ENCODE measurements at regions not wholly inside any gene's neighbourhood (a gene's known extent, or its start where the extent isn't known, plus 50 kb on each side); places are given as distances from the start of the nearest gene placed in this dataset.
A peak's percentile ranks its signal among the peaks of the same experiment; 100 is the strongest.

DNA sequence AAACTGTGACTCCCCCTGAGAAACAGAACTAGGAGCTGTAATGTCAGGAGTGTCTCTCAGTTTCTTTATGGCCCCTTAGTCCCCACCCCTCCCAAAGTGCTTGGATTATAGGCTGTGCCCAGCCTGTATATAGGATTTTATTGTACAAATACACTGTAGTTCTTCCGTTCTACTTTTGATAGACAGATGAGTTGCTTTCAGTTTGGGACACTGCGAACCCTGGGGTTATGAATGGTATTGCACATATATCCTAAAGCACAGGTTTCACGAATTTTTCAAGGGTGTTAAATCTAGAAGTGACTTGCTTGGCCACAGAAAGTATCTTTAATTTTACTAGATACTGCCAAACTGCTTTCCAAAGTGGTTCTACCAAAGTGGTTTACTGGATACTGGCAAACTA, 152.9 kb upstream of the ATXN1 start:
- Mint-ChIP-seq H3K9me3 (peaks cover 0 to 19% (median 8%) of the 10 kb centered on the region in 7 donors), H3K27ac (no peak overlapping the region), H3K27me3 (peaks cover 22% of the 10 kb centered on the region), H3K4me3 (no peak overlapping the region), H3K4me1 (no peaks in the 10 kb centered on the region), H3K36me3 (no peaks in the 10 kb centered on the region)
- Histone ChIP-seq H3K27ac (ENCODE audit: insufficient read depth, low read length, poor library complexity, severe bottlenecking) (no peak overlapping the region), H3K36me3 (ENCODE audit: control insufficient read depth, insufficient read depth, low read length) (no peaks in the 10 kb centered on the region), H3K9me3 (ENCODE audit: control insufficient read depth in 2 of 2, low read length in 2 of 2) (no peaks in the 10 kb centered on the region), H3K4me1 (ENCODE audit: control insufficient read depth, insufficient read depth, low read length, poor library complexity, severe bottlenecking) (no peaks in the 10 kb centered on the region), H3K27me3 (ENCODE audit: control insufficient read depth, insufficient read depth, low read length) (peaks cover 9% of the 10 kb centered on the region), H3K4me3 (ENCODE audit: low read depth, low read length) (no peak overlapping the region)
- ATAC-seq (ENCODE audit: low read depth in 2 of 2) (no peak), DNase-seq (no peak)

DNA sequence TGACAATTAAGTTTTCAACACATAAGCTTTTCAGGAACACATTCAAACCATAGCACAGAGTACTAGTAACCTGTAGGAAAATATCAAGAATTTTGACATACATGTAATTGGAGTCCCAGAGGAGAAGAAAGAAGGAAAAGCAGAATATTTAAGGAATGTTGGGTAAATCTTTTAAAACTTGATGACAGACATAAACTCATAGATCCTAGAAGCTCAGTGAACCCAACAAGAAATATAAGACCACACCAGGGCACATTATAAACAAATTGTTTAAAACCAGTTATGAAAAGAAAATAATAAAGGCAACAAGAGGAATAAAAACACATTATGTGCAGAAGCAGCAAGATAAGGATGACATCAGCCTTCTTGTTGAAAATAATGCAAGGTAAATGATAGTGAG, 151.5 kb upstream of the ATXN1 start:
- Mint-ChIP-seq H3K27me3 (peaks cover 23% of the 10 kb centered on the region), H3K4me3 (no peak overlapping the region), H3K4me1 (no peaks in the 10 kb centered on the region), H3K36me3 (no peaks in the 10 kb centered on the region), H3K27ac (no peak overlapping the region), H3K9me3 (peaks cover 0 to 19% (median 11%) of the 10 kb centered on the region in 7 donors)
- Histone ChIP-seq H3K27ac (ENCODE audit: insufficient read depth, low read length, poor library complexity, severe bottlenecking) (no peak overlapping the region), H3K4me3 (ENCODE audit: low read depth, low read length) (no peak overlapping the region), H3K9me3 (ENCODE audit: control insufficient read depth in 2 of 2, low read length in 2 of 2) (no peaks in the 10 kb centered on the region), H3K27me3 (ENCODE audit: control insufficient read depth, insufficient read depth, low read length) (peaks cover 3% of the 10 kb centered on the region), H3K36me3 (ENCODE audit: control insufficient read depth, insufficient read depth, low read length) (no peaks in the 10 kb centered on the region), H3K4me1 (ENCODE audit: control insufficient read depth, insufficient read depth, low read length, poor library complexity, severe bottlenecking) (no peaks in the 10 kb centered on the region)
- DNase-seq (no peak), ATAC-seq (ENCODE audit: low read depth in 2 of 2) (no peak)

- DNase-seq (no peak), ATAC-seq (ENCODE audit: low read depth in 2 of 2) (no peak)
- Histone ChIP-seq H3K9me3 (ENCODE audit: control insufficient read depth in 2 of 2, low read length in 2 of 2) (no peaks in the 10 kb centered on the region), H3K27ac (ENCODE audit: insufficient read depth, low read length, poor library complexity, severe bottlenecking) (no peak overlapping the region), H3K36me3 (ENCODE audit: control insufficient read depth, insufficient read depth, low read length) (no peaks in the 10 kb centered on the region), H3K27me3 (ENCODE audit: control insufficient read depth, insufficient read depth, low read length) (peaks cover 4% of the 10 kb centered on the region), H3K4me3 (ENCODE audit: low read depth, low read length) (no peak overlapping the region), H3K4me1 (ENCODE audit: control insufficient read depth, insufficient read depth, low read length, poor library complexity, severe bottlenecking) (no peaks in the 10 kb centered on the region)
- Mint-ChIP-seq H3K27ac (no peak overlapping the region), H3K27me3 (peaks cover 32% of the 10 kb centered on the region), H3K4me3 (no peak overlapping the region), H3K9me3 (peaks cover 0 to 21% (median 11%) of the 10 kb centered on the region in 7 donors), H3K36me3 (no peaks in the 10 kb centered on the region), H3K4me1 (no peaks in the 10 kb centered on the region)
Observed at GRCh38 chr6:16911088-16911487, 149.8 kb upstream of the ATXN1 start.

- ATAC-seq (ENCODE audit: low read depth in 2 of 2): no peak
- Mint-ChIP-seq H3K4me3 (no peak overlapping the region), H3K27ac (no peak overlapping the region), H3K9me3 (peaks cover 0 to 19% (median 10%) of the 10 kb centered on the region in 7 donors), H3K36me3 (no peaks in the 10 kb centered on the region), H3K27me3 (peaks cover 28% of the 10 kb centered on the region), H3K4me1 (no peaks in the 10 kb centered on the region)
- Histone ChIP-seq H3K27me3 (ENCODE audit: control insufficient read depth, insufficient read depth, low read length) (peaks cover 4% of the 10 kb centered on the region), H3K36me3 (ENCODE audit: control insufficient read depth, insufficient read depth, low read length) (no peaks in the 10 kb centered on the region), H3K27ac (ENCODE audit: insufficient read depth, low read length, poor library complexity, severe bottlenecking) (no peak overlapping the region), H3K9me3 (ENCODE audit: control insufficient read depth in 2 of 2, low read length in 2 of 2) (no peaks in the 10 kb centered on the region), H3K4me3 (ENCODE audit: low read depth, low read length) (no peak overlapping the region), H3K4me1 (ENCODE audit: control insufficient read depth, insufficient read depth, low read length, poor library complexity, severe bottlenecking) (no peaks in the 10 kb centered on the region)
- DNase-seq: no peak
Observed at GRCh38 chr6:16909658-16910360, 148.5 kb upstream of the ATXN1 start.

DNA sequence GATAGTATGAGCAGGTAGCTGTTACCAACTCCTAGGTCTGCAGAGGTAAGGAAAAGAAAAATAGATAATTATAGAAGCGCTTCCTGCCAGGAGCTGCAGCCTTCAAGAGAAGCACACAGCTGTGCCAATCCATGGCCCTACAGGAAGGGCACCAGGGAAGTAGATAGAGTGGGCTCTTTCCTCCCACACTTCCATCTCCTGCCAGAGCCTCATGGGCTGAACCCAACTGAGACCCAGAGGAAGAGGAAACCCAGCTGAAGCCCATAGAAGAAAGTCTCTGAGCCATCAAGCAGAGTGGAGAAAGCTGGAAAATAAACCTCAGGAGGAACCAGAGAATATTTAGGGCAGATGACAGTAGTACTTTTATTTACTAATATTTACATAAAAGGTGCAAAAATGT, 146.7 kb upstream of the ATXN1 start:
- no peaks in the 10 kb centered on the region for H3K9me3 ChIP-seq (ENCODE audit: control insufficient read depth in 2 of 2, low read length in 2 of 2)
- Mint-ChIP-seq H3K9me3 (peaks cover 0 to 15% (median 5%) of the 10 kb centered on the region in 7 donors), H3K4me3 (no peak overlapping the region)

GRCh38 chr6:16904957-16905356, 143.7 kb upstream of the ATXN1 start:
- DNase-seq (no peak), ATAC-seq (ENCODE audit: low read depth in 2 of 2) (no peak)
- Mint-ChIP-seq H3K27ac (no peak overlapping the region), H3K27me3 (peaks cover 25% of the 10 kb centered on the region), H3K9me3 (peaks cover 0 to 10% (median 0%) of the 10 kb centered on the region in 7 donors), H3K4me3 (no peak overlapping the region), H3K4me1 (peaks cover 0 to 4% (median 0%) of the 10 kb centered on the region in 4 donors), H3K36me3 (no peaks in the 10 kb centered on the region)
- Histone ChIP-seq H3K27ac (ENCODE audit: insufficient read depth, low read length, poor library complexity, severe bottlenecking) (no peak overlapping the region), H3K36me3 (ENCODE audit: control insufficient read depth, insufficient read depth, low read length) (no peaks in the 10 kb centered on the region), H3K9me3 (ENCODE audit: control insufficient read depth in 2 of 2, low read length in 2 of 2) (no peaks in the 10 kb centered on the region), H3K27me3 (ENCODE audit: control insufficient read depth, insufficient read depth, low read length) (peaks cover 14% of the 10 kb centered on the region), H3K4me1 (ENCODE audit: control insufficient read depth, insufficient read depth, low read length, poor library complexity, severe bottlenecking) (no peaks in the 10 kb centered on the region), H3K4me3 (ENCODE audit: low read depth, low read length) (no peak overlapping the region)

More for the DNA sequence above, 146.7 kb upstream of the ATXN1 start:
- no peak for ATAC-seq (ENCODE audit: low read depth in 2 of 2)
- Histone ChIP-seq H3K36me3 (ENCODE audit: control insufficient read depth, insufficient read depth, low read length) (no peaks in the 10 kb centered on the region), H3K27me3 (ENCODE audit: control insufficient read depth, insufficient read depth, low read length) (peaks cover 8% of the 10 kb centered on the region), H3K4me3 (ENCODE audit: low read depth, low read length) (no peak overlapping the region), H3K4me1 (ENCODE audit: control insufficient read depth, insufficient read depth, low read length, poor library complexity, severe bottlenecking) (no peaks in the 10 kb centered on the region), H3K27ac (ENCODE audit: insufficient read depth, low read length, poor library complexity, severe bottlenecking) (no peak overlapping the region)
- Mint-ChIP-seq H3K4me1 (peaks cover 0 to 4% (median 0%) of the 10 kb centered on the region in 4 donors), H3K27me3 (peaks cover 28% of the 10 kb centered on the region), H3K27ac (no peak overlapping the region), H3K36me3 (no peaks in the 10 kb centered on the region)
- no peak for DNase-seq

DNA sequence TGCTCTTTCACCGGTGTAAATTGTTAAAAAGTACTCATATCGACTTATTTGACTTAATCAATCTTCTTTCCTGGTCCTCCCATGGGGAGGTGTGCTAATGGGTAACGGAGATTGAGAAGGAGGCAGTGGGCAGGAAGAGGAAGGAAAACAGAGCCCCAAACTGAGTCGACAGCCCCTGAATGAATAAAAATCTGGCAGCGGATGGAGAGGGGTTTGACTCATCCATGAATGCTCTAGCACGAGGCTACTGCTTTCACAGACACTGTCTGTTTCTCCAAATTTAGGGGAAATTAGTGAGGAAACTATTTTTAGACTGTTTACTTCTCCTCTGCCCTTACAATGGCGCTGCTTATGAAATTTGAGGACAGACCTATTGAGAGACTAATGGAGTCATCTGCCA, 142.2 kb upstream of the ATXN1 start:
- Mint-ChIP-seq H3K27me3 (peaks cover 34% of the 10 kb centered on the region), H3K4me1 (peaks cover 0 to 4% (median 0%) of the 10 kb centered on the region in 4 donors), H3K9me3 (peaks cover 0 to 10% (median 0%) of the 10 kb centered on the region in 7 donors), H3K36me3 (no peaks in the 10 kb centered on the region), H3K4me3 (no peak overlapping the region), H3K27ac (peak overlapping the region in 1 of 3 donors; percentile 32)
- DNase-seq (no peak), ATAC-seq (ENCODE audit: low read depth in 2 of 2) (no peak)
- no peak overlapping the region for H3K4me3 ChIP-seq (ENCODE audit: low read depth, low read length)
- H3K27ac ChIP-seq (ENCODE audit: insufficient read depth, low read length, poor library complexity, severe bottlenecking): no peak overlapping the region
- peaks cover 12% of the 10 kb centered on the region for H3K27me3 ChIP-seq (ENCODE audit: control insufficient read depth, insufficient read depth, low read length)
- no peaks in the 10 kb centered on the region for H3K36me3 ChIP-seq (ENCODE audit: control insufficient read depth, insufficient read depth, low read length)
- H3K4me1 ChIP-seq (ENCODE audit: control insufficient read depth, insufficient read depth, low read length, poor library complexity, severe bottlenecking): no peaks in the 10 kb centered on the region
- no peaks in the 10 kb centered on the region for H3K9me3 ChIP-seq (ENCODE audit: control insufficient read depth in 2 of 2, low read length in 2 of 2)

DNA sequence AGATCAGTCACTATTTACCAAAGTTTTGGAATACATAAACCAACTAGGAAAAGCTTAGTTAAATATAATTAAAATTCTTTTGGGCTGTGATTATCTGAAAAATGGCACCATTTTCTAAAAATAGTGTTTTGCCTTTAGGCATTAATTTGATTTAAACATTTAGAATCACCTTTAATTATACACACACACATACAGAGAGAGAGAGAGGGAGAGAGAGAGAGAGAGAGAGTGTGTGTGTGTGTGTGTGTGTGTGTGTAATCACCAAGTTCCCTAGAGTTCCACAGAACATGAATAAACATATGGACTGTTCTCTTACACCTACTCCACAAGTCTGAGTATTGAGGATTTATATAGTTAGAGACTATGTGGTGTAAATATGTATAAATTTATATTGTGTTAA, 141.2 kb upstream of the ATXN1 start:
- H3K9me3 ChIP-seq (ENCODE audit: control insufficient read depth in 2 of 2, low read length in 2 of 2): no peaks in the 10 kb centered on the region
- H3K4me1 ChIP-seq (ENCODE audit: control insufficient read depth, insufficient read depth, low read length, poor library complexity, severe bottlenecking): no peaks in the 10 kb centered on the region
- H3K27ac ChIP-seq (ENCODE audit: insufficient read depth, low read length, poor library complexity, severe bottlenecking): no peak overlapping the region
- Mint-ChIP-seq H3K36me3 (no peaks in the 10 kb centered on the region), H3K27ac (no peak overlapping the region), H3K27me3 (peaks cover 35% of the 10 kb centered on the region), H3K9me3 (peaks cover 0 to 8% (median 0%) of the 10 kb centered on the region in 7 donors), H3K4me3 (no peak overlapping the region), H3K4me1 (peaks cover 0 to 4% (median 0%) of the 10 kb centered on the region in 4 donors)
- H3K27me3 ChIP-seq (ENCODE audit: control insufficient read depth, insufficient read depth, low read length): peaks cover 16% of the 10 kb centered on the region
- no peak overlapping the region for H3K4me3 ChIP-seq (ENCODE audit: low read depth, low read length)
- H3K36me3 ChIP-seq (ENCODE audit: control insufficient read depth, insufficient read depth, low read length): no peaks in the 10 kb centered on the region
- ATAC-seq (ENCODE audit: low read depth in 2 of 2) (no peak), DNase-seq (no peak)
